GM21619 (cell line): ENCODE measurements at regions not wholly inside any gene's neighbourhood (a gene's known extent, or its start where the extent isn't known, plus 50 kb on each side); places are given as distances from the start of the nearest gene placed in this dataset.
A peak's percentile ranks its signal among the peaks of the same experiment; 100 is the strongest.
"Not testable (repeated sequence)": the region's sequence is repeated elsewhere in the genome, so short reads cannot be mapped to it uniquely, and the experiment has no call there.

Source experiments
- ATAC-seq: cut with Tn5 transposase; IDR thresholded peaks from one replicate; pipeline ENCODE4 v1.9.1; 2021; ENCODE audit not compliant: unreplicated experiment

GRCh38 chr17:46460129-46460528 lies 52.1 kb upstream of the LRRC37A2 start:
- ATAC-seq = not testable (repeated sequence)

DNA sequence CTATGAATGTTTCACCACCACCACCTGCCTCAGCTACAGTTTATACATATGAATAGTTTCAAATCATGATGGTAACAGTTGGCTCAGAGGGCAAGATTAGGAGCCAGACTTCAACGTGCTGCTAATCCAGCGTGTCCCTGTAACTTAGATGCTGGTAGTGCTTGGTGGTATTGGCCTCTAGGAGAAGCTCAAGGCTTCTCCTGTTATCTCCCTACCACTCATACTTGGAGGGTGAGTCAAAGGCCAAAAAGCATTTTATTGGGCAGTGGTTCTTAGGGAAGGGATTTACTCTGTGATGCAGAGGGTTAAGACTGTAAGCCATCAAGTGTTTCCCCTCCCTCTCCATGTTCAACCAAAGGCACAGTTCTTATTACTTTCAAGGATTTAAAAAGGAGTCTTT lies 57.2 kb upstream of the LRRC37A2 start:
- not testable (repeated sequence) for ATAC-seq

DNA sequence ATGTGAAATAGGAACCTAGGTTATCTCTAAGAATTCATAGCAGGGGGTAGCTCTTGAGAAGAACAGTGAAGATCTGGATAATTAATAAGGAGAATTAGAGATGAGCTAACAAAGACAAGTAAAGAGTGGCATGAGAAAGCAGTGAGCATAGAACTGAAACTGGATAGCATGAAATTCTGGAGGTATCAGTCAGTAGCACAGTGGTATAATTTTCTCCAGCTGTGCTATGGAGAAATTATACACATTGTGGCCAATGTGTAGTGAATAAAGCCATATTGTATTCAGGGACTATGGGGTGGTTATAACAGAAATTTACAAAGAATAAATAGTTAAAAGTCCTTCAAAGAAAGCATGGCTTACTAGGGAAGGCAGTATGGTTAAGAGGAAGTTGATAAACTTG lies 57.7 kb upstream of the LRRC37A2 start:
- not testable (repeated sequence) for ATAC-seq

GRCh38 chr17:46453077-46453476 lies 59.2 kb upstream of the LRRC37A2 start:
- ATAC-seq = not testable (repeated sequence)

DNA sequence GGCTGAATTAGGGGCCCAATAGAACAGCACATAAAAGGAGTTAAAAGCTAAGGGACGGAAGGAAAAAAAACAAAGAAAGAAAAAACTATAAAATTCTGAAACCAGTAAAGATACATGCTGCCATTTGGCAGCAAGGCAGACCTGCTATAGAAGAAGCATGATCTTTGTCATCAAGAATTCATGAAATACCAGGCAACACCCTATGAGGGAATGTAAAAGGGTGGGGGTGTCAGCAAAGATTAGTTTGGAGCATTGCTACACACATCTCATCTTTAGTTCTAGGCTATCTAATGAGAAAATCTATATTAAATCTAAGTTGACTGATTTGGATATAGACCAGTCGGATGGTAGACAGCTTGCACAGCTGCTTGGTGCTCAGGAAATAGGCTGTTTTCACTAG lies 66.4 kb upstream of the LRRC37A2 start:
- ATAC-seq = not testable (repeated sequence)

DNA sequence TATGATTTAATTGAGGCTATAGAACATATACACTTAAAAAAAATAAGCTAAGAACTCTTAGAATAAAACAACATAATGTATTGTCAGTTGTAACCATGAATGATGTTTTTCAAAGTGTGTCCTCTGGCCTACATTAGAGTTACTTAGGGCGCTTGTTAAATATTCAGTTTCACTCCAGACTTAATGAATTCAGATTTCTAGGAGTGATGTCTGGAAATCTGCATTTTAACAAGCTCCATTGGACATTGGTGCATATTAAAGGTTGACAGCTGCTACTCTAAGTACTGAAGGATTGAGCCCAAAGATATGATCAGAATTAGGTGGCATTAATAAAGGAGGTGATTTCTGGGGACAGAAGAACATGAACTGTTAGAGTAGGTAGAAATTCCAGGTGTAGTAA lies 66.9 kb upstream of the LRRC37A2 start:
- not testable (repeated sequence) for ATAC-seq

- ATAC-seq = not testable (repeated sequence)
Observed at GRCh38 chr17:46442153-46442552, 70.1 kb upstream of the LRRC37A2 start.

- not testable (repeated sequence) for ATAC-seq
Observed at GRCh38 chr17:46440665-46441064, 71.6 kb upstream of the LRRC37A2 start.

DNA sequence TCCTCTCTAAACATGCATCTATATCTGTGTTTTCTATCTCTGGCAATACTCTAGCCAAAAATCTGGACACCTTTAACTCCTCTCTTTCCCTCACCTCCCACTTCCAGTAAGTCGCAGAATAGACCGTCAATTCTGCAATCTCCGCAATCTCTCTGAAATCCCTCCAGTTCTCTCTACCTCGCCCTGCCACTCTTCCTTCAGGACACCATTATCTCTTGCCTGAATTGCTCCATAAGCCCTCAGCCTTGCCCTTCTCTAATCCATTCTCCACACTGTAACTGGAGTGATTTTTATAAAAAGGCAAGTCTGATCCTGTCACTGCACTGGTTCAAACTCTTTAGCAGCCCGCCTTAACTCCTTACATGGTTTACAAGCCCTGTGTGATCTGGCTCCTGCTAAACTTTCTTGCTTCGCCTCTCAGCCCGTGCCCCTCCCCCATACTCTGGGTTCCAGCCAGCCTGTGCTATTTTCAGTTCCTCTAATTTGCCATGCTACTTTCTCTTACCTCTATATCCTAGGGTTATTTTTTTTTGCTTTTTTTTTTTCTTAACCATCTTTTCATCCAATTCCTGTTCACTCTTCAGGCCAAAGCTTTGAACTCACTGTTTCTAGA lies 73.0 kb upstream of the ARL17B start:
- ATAC-seq = not testable (repeated sequence)

DNA sequence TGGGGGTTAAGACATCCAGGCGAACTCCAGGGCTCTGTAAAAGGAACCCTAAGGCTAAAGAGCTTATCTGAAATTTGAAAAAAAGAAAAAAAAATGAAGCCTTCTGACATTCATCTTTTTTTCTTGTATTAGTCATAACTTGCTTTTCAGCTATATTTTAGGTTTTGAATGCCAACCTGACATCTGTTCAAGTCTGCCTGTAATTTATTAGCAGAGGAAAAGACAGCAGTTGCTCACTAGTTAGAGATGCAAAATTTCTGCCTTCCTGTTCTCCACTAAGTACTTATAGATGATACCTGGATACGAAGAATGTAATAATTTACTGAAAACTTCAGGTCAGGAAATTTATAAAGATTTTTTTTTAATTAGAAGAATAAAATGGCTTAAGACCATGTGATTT lies 68.7 kb upstream of the ARL17B start:
- not testable (repeated sequence) for ATAC-seq

- ATAC-seq = not testable (repeated sequence)
Observed at GRCh38 chr17:46429675-46430074, 68.1 kb upstream of the ARL17B start.

GRCh38 chr17:46424187-46424884 lies 62.8 kb upstream of the ARL17B start:
- not testable (repeated sequence) for ATAC-seq

DNA sequence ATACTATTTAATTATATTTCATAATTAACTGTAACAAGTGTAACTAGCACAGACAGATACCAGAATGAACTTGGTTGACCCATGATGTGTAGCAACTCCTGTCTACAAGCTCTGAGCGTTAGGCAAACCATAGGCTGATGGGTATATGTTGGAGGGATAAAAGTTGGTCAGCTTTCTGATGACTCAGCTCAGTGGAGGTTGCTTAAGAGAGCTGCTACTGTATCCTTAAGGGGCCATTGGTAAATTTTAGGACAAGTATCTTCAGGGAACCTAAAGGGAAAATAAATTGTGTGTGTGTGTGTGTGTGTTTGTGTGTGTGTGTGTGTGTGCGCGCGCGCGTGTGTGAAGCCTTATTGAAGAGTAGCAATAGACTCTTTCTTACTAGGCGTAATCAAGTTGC lies 56.3 kb upstream of the ARL17B start:
- ATAC-seq = not testable (repeated sequence)

DNA sequence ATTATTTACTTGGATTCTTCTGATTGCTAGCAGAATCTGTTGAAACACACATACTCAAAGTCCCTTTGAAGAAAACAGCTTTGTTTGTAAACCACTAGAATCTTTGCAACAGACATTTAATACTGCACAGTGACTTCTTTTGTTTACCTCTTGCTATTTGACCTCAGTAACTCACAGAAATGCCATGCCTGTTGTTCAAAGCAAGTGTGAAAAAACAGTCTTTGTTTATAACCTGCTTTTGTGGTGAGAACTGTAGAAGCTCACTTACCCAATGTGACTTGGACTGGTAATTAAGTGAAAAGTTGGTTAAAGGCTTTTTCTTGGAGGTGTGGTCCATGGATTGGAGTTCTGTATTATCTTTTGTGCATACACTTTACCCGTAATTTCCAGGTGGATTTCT lies 55.7 kb upstream of the ARL17B start:
- ATAC-seq = not testable (repeated sequence)

- not testable (repeated sequence) for ATAC-seq
Observed at GRCh38 chr17:46414559-46414958, 53.0 kb upstream of the ARL17B start.

GRCh38 chr17:46412156-46412555 lies 50.6 kb upstream of the ARL17B start:
- not testable (repeated sequence) for ATAC-seq

GRCh38 chr17:46411172-46411852 lies 49.7 kb upstream of the ARL17B start:
- ATAC-seq = peak; percentile 64
